ENCODE measurements at regions not wholly inside any gene's neighbourhood (a gene's known extent, or its start where the extent isn't known, plus 50 kb on each side); places are given as distances from the start of the nearest gene placed in this dataset.
A peak's percentile ranks its signal among the peaks of the same experiment; 100 is the strongest.
"Not testable (repeated sequence)": the region's sequence is repeated elsewhere in the genome, so short reads cannot be mapped to it uniquely, and the experiment has no call there.

DNA sequence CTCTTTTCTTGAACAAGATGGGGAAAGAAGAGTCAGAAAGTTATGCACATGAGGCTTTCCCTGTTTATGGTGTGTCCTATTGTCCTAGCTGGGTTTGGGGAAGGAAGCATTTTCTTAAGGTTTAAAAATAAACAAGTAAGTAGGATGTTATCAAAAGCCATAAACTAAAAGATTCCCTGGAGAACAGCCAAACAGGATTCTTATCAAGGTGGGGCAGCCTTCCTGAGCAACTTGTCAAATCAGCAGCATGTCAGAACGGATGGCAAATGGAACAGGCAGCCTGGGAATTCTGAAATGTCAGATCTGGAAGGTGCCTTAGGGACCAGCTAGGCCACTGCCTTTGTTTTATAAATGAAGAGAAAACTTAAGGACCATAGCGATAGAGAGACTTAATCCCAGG, 152.2 kb upstream of the RGS6 start:
- DNase-seq (ENCODE audit: low spot score), result no peak

- DNase-seq (ENCODE audit: low spot score), result no peak
These were observed 151.4 kb upstream of the RGS6 start for GRCh38 chr14:71780822-71781221.

GRCh38 chr14:71783088-71783487, 149.1 kb upstream of the RGS6 start:
- DNase-seq (ENCODE audit: low spot score), result no peak

DNA sequence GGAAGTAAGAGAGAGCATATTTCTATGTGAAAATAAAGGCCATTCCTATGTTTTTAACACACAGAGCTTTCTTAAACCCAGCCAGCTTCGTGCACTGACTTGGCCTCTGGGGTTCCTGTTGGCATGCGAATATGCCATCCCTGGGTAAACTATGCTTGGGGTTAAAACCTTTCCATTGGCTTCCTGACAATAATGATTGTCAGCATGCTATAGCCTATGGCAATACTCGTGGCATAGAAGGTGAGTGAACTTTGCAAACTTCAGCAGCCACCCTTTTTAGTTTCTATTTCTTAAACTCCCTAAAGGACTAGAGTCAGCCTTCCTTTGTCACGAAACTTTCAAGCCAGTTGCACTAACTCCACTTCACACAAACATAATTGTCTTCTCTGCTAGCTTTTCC, 148.4 kb upstream of the RGS6 start:
- no peak for DNase-seq (ENCODE audit: low spot score)

DNA sequence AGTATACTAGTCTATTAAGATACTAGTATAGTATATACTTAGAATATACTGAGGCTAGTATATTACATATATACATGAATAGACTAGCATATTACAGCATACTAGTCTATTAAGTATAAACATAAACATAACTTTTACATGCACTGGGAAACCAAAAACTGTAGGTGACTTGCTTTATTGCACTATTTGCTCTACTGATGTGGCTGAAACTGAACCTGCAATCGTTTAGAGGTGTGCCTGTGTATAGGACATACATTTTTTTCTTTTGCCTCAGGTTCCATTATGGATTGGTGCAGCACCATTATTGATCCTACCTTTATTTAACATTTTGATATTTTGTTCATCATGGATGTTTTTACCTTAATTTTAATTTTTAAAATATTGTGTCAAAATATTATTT, 143.2 kb upstream of the RGS6 start:
- DNase-seq (ENCODE audit: low spot score), result no peak

- DNase-seq (ENCODE audit: low spot score), result no peak
These were observed 132.4 kb upstream of the RGS6 start for GRCh38 chr14:71799841-71800240.

DNA sequence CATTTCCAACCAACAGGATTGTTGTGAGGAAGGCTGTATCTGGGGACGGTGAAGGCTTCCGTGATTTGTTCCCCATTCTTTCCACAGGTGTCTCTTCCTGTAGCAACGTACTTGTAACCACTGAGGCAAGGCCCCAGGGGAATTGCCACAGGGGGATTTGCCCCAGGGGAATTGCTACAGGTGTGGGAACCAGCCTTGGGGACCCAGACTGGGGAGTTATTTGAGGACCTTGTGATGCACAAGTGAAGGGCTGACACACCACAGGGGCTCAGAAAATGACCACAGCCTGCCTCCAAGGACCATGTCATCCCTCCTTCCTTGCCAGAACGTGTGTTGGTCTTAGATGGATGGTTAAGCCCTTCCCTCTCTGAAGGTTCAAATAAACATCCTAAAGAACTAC, 131.4 kb upstream of the RGS6 start:
- no peak for DNase-seq (ENCODE audit: low spot score)

DNA sequence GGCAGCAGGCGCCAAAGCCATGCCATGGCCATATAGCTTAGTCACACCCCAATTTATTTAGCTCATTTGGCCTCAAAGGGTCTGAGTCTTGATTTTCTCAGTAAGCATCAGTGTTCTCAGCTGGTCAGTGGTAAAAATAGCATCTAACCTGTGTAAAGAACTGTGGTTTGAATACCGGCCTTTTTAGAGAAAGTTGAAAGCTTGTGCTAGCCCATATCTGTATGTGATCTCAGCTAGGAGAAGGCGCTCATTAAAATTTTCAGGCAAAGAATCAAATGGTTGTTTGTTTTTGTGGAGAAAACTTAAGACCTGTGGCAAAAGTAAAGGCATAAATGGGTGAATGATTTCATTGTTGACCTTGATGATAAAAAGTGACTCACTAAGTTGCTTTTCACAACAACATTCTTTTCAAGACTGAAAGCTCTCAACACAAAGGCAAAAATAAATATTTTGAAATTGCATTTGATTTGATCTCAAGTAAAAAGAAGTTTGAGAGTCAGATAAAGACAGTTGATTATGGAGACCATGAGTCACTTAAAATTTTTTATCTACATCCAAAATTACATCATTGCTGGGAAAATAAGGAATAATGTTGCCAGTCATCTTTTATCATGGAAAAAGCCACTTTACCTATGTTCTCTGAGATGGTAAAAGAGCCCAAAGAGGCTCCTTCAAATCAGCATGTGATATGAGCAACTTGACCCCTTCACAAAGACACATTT, 128.5 kb upstream of the RGS6 start:
- no peak for DNase-seq (ENCODE audit: low spot score)

- no peak for DNase-seq (ENCODE audit: low spot score)
These were observed 127.2 kb upstream of the RGS6 start for GRCh38 chr14:71804992-71805391.

- DNase-seq (ENCODE audit: low spot score), result not testable (repeated sequence)
These were observed 125.2 kb upstream of the RGS6 start for GRCh38 chr14:71807049-71807448.

- not testable (repeated sequence) for DNase-seq (ENCODE audit: low spot score)
These were observed 121.4 kb upstream of the RGS6 start for GRCh38 chr14:71810800-71811199.

GRCh38 chr14:71812693-71813092, 119.5 kb upstream of the RGS6 start:
- DNase-seq (ENCODE audit: low spot score), result no peak

DNA sequence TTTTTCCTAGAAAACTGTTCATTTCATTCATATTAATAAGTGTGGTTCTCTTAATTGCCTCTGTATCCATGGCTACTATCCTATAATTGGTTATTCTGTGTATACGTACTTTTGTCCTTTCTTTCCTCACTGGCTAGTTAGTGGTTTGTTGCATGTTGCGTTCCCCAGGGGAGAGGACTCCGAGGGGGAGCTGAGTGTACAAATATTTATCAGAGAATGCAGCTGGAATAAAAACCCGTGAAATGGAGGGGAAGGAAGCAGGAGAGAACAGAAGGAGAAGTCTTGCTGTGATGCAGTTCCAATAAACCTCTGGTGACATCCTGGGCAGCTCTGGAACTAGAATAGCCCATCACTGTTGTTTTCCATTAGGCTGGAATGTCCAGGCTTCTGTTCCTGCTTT, 117.1 kb upstream of the RGS6 start:
- no peak for DNase-seq (ENCODE audit: low spot score)

DNA sequence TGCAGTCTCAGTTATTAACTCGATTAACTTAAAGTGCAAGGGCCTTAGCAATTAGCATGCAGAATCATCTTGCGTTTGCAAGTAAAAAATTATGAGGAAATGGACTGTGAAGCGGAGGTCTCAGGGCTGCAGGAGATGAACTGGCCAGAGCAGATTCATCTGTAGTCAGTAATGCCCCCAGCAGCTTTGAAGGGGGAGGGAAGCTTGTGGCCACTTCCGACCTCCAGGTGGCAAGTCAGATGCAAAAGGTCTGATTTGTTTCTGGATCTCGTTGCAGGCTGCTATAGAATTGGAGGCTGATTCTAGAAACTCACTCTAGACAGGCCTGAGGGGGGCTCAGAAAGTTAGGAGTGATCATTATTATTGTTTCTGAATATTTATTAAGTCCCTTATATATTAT, 107.4 kb upstream of the RGS6 start:
- no peak for DNase-seq (ENCODE audit: low spot score)

DNA sequence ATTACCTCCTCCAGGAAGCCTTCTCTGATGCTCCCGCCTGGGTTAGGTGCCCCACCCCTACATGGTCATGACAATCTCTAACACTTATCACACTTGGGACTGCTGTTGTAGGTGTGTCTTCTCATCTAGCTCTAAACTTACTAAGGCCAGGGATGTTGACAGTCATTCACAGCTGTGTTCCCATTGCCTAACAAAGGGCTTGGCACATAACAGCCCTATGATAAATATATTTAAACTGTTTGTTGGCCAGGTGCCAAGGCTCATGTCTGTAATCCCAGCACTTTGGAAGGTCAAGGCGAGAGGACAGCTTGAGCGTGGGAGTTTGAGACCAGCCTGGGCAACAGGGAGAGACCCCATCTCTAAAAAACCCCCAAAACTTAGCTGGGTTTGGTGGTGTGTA, 98.8 kb upstream of the RGS6 start:
- no peak for DNase-seq (ENCODE audit: low spot score)

GRCh38 chr14:71834284-71835204, 97.7 kb upstream of the RGS6 start:
- no peak for DNase-seq (ENCODE audit: low spot score)

DNA sequence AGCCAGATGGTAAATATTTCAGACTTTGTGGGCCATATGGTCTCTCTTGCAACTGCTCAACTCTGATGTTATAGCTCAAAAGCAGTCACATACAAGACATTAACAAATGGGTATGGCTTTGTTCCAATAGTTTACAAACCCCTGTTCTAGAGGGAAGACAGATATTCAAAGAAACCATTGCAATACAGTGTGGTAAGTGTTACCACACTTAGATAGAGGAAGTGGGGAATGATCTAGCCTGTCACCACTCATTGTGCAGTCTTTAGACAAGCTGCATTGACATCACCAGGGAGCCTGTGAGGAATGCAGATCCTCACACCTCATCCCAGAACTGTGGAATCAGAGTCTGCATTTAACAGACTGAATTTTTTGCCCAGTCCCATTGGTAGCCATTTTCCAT, 80.0 kb upstream of the RGS6 start:
- no peak for DNase-seq (ENCODE audit: low spot score)

- DNase-seq (ENCODE audit: low spot score), result peak; percentile 47
These were observed 76.7 kb upstream of the RGS6 start for GRCh38 chr14:71855399-71856036.

- DNase-seq (ENCODE audit: low spot score), result no peak
These were observed 75.9 kb upstream of the RGS6 start for GRCh38 chr14:71856199-71856919.

- DNase-seq (ENCODE audit: low spot score), result no peak
These were observed 69.2 kb upstream of the RGS6 start for GRCh38 chr14:71863049-71863448.

- no peak for DNase-seq (ENCODE audit: low spot score)
These were observed 68.5 kb upstream of the RGS6 start for GRCh38 chr14:71863766-71864165.
